ENCODE measurements at regions not wholly inside any gene's neighbourhood (a gene's known extent, or its start where the extent isn't known, plus 50 kb on each side); places are given as distances from the start of the nearest gene placed in this dataset.
"Not testable (repeated sequence)": the region's sequence is repeated elsewhere in the genome, so short reads cannot be mapped to it uniquely, and the experiment has no call there.

GRCh38 chr12:73053893-73054292, 781.7 kb downstream of the TRHDE start:
- no peak for DNase-seq

GRCh38 chr12:73057428-73057827, 785.3 kb downstream of the TRHDE start:
- DNase-seq, result no peak

- DNase-seq, result no peak
Measured at GRCh38 chr12:73065913-73066312, 793.7 kb downstream of the TRHDE start.

DNA sequence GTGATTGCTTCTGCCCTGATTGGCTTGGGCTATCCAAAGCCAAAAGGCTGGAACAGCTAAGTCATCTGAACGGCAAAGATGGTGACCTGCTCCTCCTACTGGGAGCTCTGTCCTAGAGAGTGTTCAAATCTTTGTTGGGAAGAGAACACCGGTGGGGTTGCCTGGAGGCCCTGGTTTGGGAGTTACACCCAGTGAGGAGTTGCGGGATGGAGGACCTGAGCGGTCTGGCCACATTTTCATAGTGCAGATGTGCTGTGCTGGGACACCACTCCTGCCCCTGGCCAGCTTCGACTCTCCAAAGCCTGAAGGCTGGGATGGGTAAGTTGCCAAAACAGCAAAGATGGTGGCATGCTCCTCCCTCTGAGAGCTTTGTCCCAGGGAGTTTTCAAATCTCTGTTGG, 795.4 kb downstream of the TRHDE start:
- DNase-seq, result no peak

- DNase-seq, result no peak
Measured at GRCh38 chr12:73072214-73072613, 800.0 kb downstream of the TRHDE start.

DNA sequence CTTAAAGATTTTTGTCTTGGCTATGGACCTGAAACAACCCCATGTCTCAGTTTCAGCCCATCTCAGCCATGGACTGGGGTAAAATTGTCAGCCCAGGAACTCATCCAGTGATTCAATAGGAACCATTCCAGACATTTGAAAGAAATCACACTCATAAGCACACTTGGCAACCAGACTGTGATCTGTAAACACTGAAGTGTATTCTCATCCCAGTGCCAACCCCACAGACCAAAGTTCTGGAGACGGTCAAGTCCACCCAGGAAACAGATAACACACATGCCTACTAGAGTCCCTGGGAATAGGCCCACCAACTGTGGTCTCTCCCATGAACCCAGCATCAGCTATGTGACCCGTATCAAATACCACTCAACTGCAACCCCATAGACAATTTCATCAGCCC, 804.6 kb downstream of the TRHDE start:
- DNase-seq, result no peak

GRCh38 chr12:73083736-73084135, 811.6 kb downstream of the TRHDE start:
- no peak for DNase-seq

- no peak for DNase-seq
Measured at GRCh38 chr12:73106296-73106695, 834.1 kb downstream of the TRHDE start.

DNA sequence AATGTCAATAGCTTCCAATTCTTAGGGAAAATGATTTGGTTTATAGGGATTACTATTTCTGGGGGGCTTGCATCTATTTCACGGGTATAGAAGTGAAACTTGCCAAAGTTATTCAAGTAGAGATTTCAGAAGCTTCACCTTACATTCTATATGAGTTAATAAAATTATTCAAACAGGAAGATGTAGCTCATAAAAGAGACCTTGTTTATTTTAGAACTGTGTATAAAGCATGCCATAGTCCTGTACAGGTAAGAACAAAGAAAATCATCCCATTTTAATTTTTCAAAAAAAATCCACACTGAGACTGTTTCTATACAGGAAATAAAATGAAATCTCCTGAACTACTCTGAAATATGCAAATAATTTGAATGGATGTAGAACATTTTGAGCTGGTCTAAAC, 834.7 kb downstream of the TRHDE start:
- no peak for DNase-seq

DNA sequence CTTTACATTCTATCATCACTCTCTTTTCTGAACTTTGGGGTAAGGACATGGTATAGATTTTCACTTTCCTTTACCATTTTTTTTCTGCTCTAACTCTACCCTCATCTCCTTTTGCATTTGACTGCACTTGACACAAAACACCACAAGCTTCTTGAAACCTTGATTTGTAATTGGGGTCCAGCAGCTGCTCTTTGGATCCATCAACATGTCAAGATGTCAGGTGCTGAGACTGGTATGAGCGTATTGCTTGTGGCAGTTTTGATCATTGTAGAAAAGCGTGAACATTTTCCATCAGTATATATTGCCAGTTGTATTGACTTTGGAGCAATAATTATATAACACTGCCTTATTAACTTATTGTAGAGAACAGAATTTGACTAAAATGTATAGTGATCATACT, 838.6 kb downstream of the TRHDE start:
- no peak for DNase-seq

DNA sequence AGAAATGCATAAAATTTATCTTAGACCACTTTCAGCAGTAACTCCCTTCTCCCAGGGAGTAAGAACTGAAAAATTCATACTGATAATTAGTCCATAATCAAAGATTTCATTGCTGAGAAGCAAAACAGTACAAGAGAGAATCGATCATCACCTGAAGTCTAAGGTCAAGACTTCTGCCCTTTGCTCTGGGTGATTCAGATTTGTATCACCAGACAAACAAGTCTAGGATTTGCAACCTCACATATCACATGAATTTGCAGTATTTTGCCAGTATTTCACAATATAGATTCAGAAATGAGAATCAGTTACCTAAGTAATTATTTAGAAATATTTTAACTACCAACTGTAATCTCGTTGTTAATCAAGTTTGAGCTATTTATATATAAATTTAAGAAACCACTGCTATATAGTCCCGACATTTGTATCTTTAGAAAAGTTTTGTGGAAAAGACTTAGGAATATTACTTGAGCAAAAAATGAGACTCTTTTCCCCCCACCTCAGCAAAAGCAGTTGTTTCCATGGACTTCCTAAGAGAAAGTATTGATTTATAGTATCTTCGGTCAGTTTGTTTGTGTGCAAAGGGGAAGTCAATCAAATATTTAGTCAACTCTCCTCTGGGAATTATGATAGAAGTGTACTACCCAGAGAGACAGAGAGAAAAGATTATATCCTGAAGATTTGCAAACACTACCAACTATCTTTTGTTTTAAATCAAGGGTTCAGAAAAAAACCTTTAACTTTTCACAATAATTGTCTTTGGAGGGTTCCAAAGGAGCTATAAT, 840.1 kb downstream of the TRHDE start:
- no peak for DNase-seq

DNA sequence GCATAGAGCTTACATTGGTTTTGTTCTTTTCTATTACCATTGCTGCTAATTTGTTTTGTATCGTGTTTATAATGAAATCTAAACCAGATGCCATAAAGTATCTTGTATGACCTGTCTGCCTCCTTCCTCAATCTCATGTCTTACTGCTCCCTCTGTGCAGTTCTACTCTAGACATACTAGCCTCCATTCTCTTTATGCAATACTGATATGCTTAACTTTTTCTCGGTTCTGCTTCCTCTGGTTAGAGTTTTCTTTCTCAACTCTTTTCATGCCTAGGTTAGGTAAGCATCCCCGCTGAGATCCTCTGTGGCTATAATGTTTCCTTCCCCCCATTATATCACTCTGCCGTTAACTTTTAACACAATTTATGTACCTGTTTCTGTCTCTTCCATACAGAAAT, 852.3 kb downstream of the TRHDE start:
- no peak for DNase-seq

DNA sequence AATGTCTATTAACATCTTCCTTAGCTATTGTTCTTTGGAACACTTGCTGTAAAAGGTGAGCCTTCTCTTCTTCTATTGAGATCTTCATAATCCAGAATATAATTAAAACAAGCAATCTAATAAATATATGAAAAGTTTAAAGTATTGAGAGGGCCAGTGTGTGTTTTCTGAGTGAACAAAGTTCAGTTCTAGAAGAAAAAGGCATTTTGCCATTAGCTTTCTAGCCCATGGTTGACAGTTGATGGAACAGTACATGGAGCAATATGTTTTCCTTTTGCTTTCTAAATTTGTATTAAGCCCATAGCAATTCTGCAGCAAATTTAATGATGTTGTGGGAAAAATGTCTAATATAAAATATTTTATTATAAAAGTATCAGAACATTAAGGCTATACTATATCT, 853.0 kb downstream of the TRHDE start:
- DNase-seq, result no peak

DNA sequence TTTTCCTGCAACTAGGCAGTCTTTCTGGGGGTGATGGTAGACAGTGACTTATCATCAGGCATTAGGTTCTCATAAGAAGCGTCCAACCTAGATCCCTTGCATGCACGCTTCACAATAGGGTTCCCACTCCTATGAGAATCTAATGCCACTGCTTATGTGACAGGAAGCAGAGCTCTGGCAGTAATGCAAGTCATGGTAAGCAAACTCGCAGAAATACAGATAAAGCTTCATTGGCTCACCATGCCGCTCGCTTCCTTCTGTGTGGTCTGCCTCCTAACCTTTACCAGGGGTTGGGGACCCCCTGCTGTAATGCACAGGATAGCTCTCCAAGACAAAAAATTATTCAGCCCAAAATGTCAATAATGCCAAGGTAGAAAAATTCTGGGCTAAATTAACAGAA, 864.2 kb downstream of the TRHDE start:
- no peak for DNase-seq

GRCh38 chr12:73139642-73140041, 867.5 kb downstream of the TRHDE start:
- not testable (repeated sequence) for DNase-seq

DNA sequence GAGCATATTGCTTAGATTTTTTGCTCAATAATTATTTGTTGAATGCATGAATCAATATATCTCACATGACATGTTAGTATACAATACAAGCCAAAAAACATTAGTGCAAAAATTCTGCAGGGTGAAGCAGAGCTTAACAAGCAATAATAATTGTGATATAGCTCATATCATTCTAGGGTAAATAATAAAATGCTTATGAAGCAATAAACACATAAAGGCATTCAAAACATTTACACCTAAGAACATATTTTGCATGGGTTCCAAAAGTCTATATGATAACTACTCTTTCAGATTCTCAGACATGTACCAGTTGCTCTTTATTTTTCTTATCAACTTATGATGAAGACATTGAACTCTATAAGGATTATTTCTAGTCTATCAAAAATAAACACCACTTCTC, 886.2 kb downstream of the TRHDE start:
- DNase-seq, result no peak

GRCh38 chr12:73159954-73160353, 887.8 kb downstream of the TRHDE start:
- no peak for DNase-seq

- DNase-seq, result no peak
Measured at GRCh38 chr12:73161970-73162369, 889.8 kb downstream of the TRHDE start.

GRCh38 chr12:73180734-73181133, 908.6 kb downstream of the TRHDE start:
- no peak for DNase-seq

DNA sequence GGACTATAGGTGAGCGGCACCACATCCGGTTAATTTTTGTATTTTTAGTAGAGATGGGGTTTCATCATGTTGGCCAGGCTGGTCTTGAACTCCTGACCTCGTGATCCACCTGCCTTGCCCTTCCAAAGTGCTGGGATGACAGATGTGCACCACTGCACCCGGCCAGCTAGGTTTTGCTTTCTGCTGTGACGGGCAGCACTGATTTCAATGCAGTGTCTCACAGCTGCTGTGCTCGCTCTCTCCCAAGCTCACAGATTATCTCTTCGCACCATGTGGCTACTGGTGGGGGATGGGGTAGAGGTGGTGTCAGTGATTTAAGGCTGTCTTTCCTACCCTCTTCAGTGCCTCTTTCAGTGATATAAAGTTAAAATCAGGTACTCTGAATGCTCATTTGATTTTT, 909.1 kb downstream of the TRHDE start:
- DNase-seq, result no peak

GRCh38 chr12:73185403-73185802, 913.2 kb downstream of the TRHDE start:
- DNase-seq, result no peak

- DNase-seq, result no peak
Measured at GRCh38 chr12:73186272-73186671, 914.1 kb downstream of the TRHDE start.

DNA sequence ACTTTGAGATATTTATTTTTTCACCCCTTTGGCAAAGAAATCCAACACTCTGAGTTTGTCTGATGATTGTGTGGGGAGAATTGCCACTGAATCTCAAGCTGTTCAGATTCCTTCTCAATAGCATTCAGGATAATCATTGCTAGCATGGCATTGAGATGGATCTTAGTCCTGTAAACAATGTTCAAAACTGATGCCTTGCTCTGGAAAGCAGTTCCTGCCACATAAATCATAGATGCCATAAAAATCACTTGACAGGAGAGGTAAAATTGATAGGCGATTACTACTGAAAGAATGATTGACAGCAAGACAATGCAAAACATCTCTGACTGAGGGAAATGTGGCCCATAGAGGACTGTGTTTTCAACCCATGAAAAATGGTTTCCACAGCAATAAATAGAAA, 915.6 kb downstream of the TRHDE start:
- DNase-seq, result no peak

- DNase-seq, result no peak
Measured at GRCh38 chr12:73210548-73211204, 938.5 kb downstream of the TRHDE start.

- no peak for DNase-seq
Measured at GRCh38 chr12:73220951-73221350, 948.8 kb downstream of the TRHDE start.

Data from NCI-H1092 treated with DMSO at 0.1 percent for 48 hours (cell line).